Esophagus muscularis mucosa (tissue), 4 donors: ENCODE measurements at regions not wholly inside any gene's neighbourhood (a gene's known extent, or its start where the extent isn't known, plus 50 kb on each side); places are given as distances from the start of the nearest gene placed in this dataset.

ENCODE experiments used
- DNase-seq: peaks from one replicate; pipeline ENCODE4 v3.0.0-alpha.2; 2017; ENCODE audit errors: extremely low spot score
- H3K27ac ChIP-seq, 4 donors: fragments of 200-600 bp; sonication (generic); replicated peaks in 1 of 4; 1 replicate in 3 of 4; 2 replicates in 1 of 4; pipeline ENCODE4 v1.5.1; 2016 to 2019; ENCODE audit warnings: mild to moderate bottlenecking in 1 of 4
- H3K27me3 ChIP-seq, 4 donors: fragments of 200-600 bp; sonication (generic); one replicate each; pipeline versions ENCODE4 v1.5.1 to v1.6.0; 2016 to 2019
- H3K36me3 ChIP-seq, 4 donors: fragments of 200-600 bp; sonication (generic); one replicate each; pipeline ENCODE4 v1.5.1; 2016 to 2019
- H3K4me1 ChIP-seq, 4 donors: fragments of 200-600 bp; sonication (generic); one replicate each; pipeline ENCODE4 v1.5.1; 2016 to 2019
- H3K4me3 ChIP-seq, 4 donors: fragments of 200-600 bp; sonication (generic); 1 replicate in 2 of 4; 2 replicates in 2 of 4; pipeline ENCODE4 v1.5.1; 2016 to 2019; ENCODE audit warnings: mild to moderate bottlenecking in 4 of 4, moderate library complexity in 1 of 4
- H3K9me3 ChIP-seq, 4 donors: fragments of 200-600 bp; sonication (generic); 1 replicate in 3 of 4; 2 replicates in 1 of 4; pipeline ENCODE4 v1.5.1; 2016 to 2019
- EP300 ChIP-seq: sonication (generic); formaldehyde crosslinking; IDR thresholded peaks from one replicate; pipeline ENCODE4 v1.6.1; 2017; ENCODE audit warnings: antibody characterized with exemption
- POLR2A ChIP-seq: fragments of 450-650 bp; IDR thresholded peaks from one replicate; pipeline ENCODE4 v1.6.1; 2017; ENCODE audit warnings: antibody characterized with exemption, moderate library complexity, mild to moderate bottlenecking, low read depth
- POLR2AphosphoS5 ChIP-seq, 2 donors: sonication (generic); formaldehyde crosslinking; IDR thresholded peaks; one replicate each; pipeline ENCODE4 v1.6.1; 2017; ENCODE audit warnings: antibody characterized with exemption in 2 of 2
- WGBS: methylation state at CpG from one replicate; pipeline ENCODE4 v1.1.5; 2018; 5-methylcytosine and 5-hydroxymethylcytosine counted together
- intact Hi-C: fragments of 100-400 bp; cut with DNase I; formaldehyde crosslinking; loops from one replicate; pipeline ENCODE4 v1.15.1; 2023
- TF ChIP-seq, protein P1 (sequence below), 3 experiments: fragments of 200-600 bp in 2 of 3; fragments of 450-650 bp in 1 of 3; sonication (generic) in 2 of 3; IDR thresholded peaks; one replicate each; pipeline ENCODE4 v1.5.1; 2017 to 2019; ENCODE audit warnings: antibody characterized with exemption in 3 of 3, mild to moderate bottlenecking in 2 of 3, moderate library complexity in 1 of 3

GRCh38 chr2:41313082-41313481 lies 734.7 kb upstream of the PKDCC start:
- no peak overlapping the region for H3K27ac ChIP-seq
- no peaks in the 10 kb centered on the region for H3K9me3 ChIP-seq
- H3K27me3 ChIP-seq: no peaks in the 10 kb centered on the region
- H3K4me1 ChIP-seq: no peaks in the 10 kb centered on the region
- 13% methylated on average over 1 of the region's 1 CpG for WGBS
- no peak overlapping the region for H3K4me3 ChIP-seq
- intact Hi-C loops: no loop called here
- H3K36me3 ChIP-seq: no peaks in the 10 kb centered on the region
- no peak for DNase-seq
- no peak for TF ChIP-seq POLR2A
- TF ChIP-seq POLR2AphosphoS5 (IDR thresholded peaks at IDR 0.05): no peak
- TF ChIP-seq, protein P1, sequence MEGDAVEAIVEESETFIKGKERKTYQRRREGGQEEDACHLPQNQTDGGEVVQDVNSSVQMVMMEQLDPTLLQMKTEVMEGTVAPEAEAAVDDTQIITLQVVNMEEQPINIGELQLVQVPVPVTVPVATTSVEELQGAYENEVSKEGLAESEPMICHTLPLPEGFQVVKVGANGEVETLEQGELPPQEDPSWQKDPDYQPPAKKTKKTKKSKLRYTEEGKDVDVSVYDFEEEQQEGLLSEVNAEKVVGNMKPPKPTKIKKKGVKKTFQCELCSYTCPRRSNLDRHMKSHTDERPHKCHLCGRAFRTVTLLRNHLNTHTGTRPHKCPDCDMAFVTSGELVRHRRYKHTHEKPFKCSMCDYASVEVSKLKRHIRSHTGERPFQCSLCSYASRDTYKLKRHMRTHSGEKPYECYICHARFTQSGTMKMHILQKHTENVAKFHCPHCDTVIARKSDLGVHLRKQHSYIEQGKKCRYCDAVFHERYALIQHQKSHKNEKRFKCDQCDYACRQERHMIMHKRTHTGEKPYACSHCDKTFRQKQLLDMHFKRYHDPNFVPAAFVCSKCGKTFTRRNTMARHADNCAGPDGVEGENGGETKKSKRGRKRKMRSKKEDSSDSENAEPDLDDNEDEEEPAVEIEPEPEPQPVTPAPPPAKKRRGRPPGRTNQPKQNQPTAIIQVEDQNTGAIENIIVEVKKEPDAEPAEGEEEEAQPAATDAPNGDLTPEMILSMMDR (IDR thresholded peaks at IDR 0.05): no peak
- TF ChIP-seq EP300: no peak

GRCh38 chr2:41314511-41315070 lies 733.2 kb upstream of the PKDCC start:
- intact Hi-C loops: no loop called here
- DNase-seq: no peak
- Histone ChIP-seq H3K36me3 (no peaks in the 10 kb centered on the region), H3K9me3 (no peaks in the 10 kb centered on the region), H3K27me3 (no peaks in the 10 kb centered on the region), H3K4me1 (peaks cover 0 to 4% (median 0%) of the 10 kb centered on the region in 4 donors), H3K27ac (no peak overlapping the region), H3K4me3 (no peak overlapping the region)
- TF ChIP-seq, protein P1 (IDR thresholded peaks at IDR 0.05): no peak
- TF ChIP-seq POLR2A: no peak
- TF ChIP-seq POLR2AphosphoS5 (IDR thresholded peaks at IDR 0.05): no peak
- no peak for TF ChIP-seq EP300
- 28% methylated on average over 3 of the region's 3 CpGs for WGBS

GRCh38 chr2:41319437-41319836 lies 728.4 kb upstream of the PKDCC start:
- Histone ChIP-seq H3K4me1 (peaks cover 0 to 4% (median 0%) of the 10 kb centered on the region in 4 donors), H3K4me3 (no peak overlapping the region), H3K27me3 (no peaks in the 10 kb centered on the region), H3K9me3 (no peaks in the 10 kb centered on the region), H3K27ac (no peak overlapping the region), H3K36me3 (no peaks in the 10 kb centered on the region)
- WGBS: 85% methylated on average over 6 of the region's 6 CpGs
- no peak for TF ChIP-seq EP300
- TF ChIP-seq POLR2A: no peak
- TF ChIP-seq, protein P1 (IDR thresholded peaks at IDR 0.05): no peak
- no peak for TF ChIP-seq POLR2AphosphoS5 (IDR thresholded peaks at IDR 0.05)
- intact Hi-C loops: no loop called here
- no peak for DNase-seq

DNA sequence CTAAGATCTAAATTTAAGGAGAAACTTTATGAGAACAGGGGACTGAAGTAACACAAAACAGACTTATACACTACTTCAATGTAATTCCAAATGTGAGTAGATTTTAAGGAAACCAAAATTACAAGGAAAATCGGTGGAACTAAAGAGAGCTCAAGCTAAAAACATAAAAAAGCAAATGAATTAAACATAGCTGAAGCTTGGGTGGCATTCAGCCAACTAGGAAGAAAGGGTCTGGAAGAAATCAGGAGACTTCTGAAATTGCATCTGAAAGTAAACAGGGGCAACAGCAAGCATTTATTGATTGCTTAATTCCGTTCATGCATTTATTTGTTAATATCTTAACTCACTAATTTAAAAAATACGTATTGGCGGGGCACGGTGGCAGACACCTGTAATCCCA lies 727.3 kb upstream of the PKDCC start:
- Histone ChIP-seq H3K27me3 (no peaks in the 10 kb centered on the region), H3K4me1 (peaks cover 0 to 4% (median 0%) of the 10 kb centered on the region in 4 donors), H3K27ac (no peak overlapping the region), H3K4me3 (no peak overlapping the region), H3K9me3 (no peaks in the 10 kb centered on the region), H3K36me3 (no peaks in the 10 kb centered on the region)
- intact Hi-C loops: no loop called here
- 79% methylated on average over 5 of the region's 5 CpGs for WGBS
- TF ChIP-seq, protein P1 (IDR thresholded peaks at IDR 0.05): no peak
- TF ChIP-seq POLR2AphosphoS5 (IDR thresholded peaks at IDR 0.05) (no peak), POLR2A (no peak)
- no peak for DNase-seq

DNA sequence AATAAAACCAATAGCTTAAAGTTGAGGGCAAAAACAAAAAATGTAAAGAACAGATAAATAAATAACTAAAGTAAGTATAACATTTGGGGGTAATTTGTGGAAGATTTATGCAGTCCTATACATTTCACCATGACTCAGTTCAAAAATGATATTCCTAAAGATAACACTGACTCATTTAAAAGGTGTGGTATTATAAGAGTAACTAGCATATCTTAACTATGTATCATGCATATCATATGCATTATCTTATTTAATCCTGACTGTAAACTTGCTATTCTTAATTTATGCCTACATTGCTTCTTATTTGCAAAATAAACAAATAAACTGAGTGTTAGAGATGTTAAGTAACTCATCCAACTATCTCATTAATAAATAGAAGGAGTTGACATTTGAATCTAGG lies 726.5 kb upstream of the PKDCC start:
- H3K27ac ChIP-seq: no peak overlapping the region
- TF ChIP-seq EP300 (no peak), POLR2AphosphoS5 (IDR thresholded peaks at IDR 0.05) (no peak), POLR2A (no peak)
- TF ChIP-seq, protein P1 (IDR thresholded peaks at IDR 0.05): no peak
- no peaks in the 10 kb centered on the region for H3K36me3 ChIP-seq
- intact Hi-C loops: no loop called here
- no peaks in the 10 kb centered on the region for H3K27me3 ChIP-seq
- no peak overlapping the region for H3K4me3 ChIP-seq
- H3K9me3 ChIP-seq: no peaks in the 10 kb centered on the region
- no peak for DNase-seq
- peaks cover 0 to 4% (median 0%) of the 10 kb centered on the region in 4 donors for H3K4me1 ChIP-seq
